ENCODE measurements at regions not wholly inside any gene's neighbourhood (a gene's known extent, or its start where the extent isn't known, plus 50 kb on each side); places are given as distances from the start of the nearest gene placed in this dataset.

- TF ChIP-seq CTCF (conservative IDR thresholded peaks at IDR 0.05; ENCODE audit: low read depth, low read length), result no peak
- no peak for TF ChIP-seq EZH2 (IDR thresholded peaks at IDR 0.05; ENCODE audit: borderline replicate concordance, low read depth, low read length, poor library complexity, severe bottlenecking)
Observed at GRCh38 chr2:138364554-138365162, 136.9 kb upstream of the SPOPL start.
